Esophagus squamous epithelium (tissue), 5 donors: ENCODE measurements at regions not wholly inside any gene's neighbourhood (a gene's known extent, or its start where the extent isn't known, plus 50 kb on each side); places are given as distances from the start of the nearest gene placed in this dataset.

Experiments used
- DNase-seq: peaks from one replicate; lab custom pipeline; 2025; lab: John Stamatoyannopoulos, UW
- H3K27ac ChIP-seq, 4 donors: fragments of 200-600 bp; sonication (generic); one replicate each; pipeline ENCODE4 v1.5.1; 2016 to 2019; ENCODE audit warnings: mild to moderate bottlenecking in 1 of 4
- H3K27me3 ChIP-seq, 4 donors: fragments of 200-600 bp; sonication (generic); 1 replicate in 3 of 4; 2 replicates in 1 of 4; pipeline versions ENCODE4 v1.5.1 to v1.6.0; 2017 to 2021; ENCODE audit warnings: antibody characterized with exemption in 1 of 4
- H3K36me3 ChIP-seq, 3 donors: fragments of 200-600 bp; sonication (generic); one replicate each; pipeline ENCODE4 v1.5.1; 2016 to 2019
- H3K4me1 ChIP-seq, 3 donors: fragments of 200-600 bp; sonication (generic); one replicate each; pipeline ENCODE4 v1.5.1; 2017 to 2019
- H3K4me3 ChIP-seq, 4 donors: fragments of 200-600 bp; sonication (generic); 1 replicate in 3 of 4; 2 replicates in 1 of 4; pipeline ENCODE4 v1.5.1; 2016 to 2019; ENCODE audit warnings: mild to moderate bottlenecking in 2 of 4, moderate library complexity in 1 of 4
- H3K9me3 ChIP-seq, 3 donors: fragments of 200-600 bp; sonication (generic); one replicate each; pipeline ENCODE4 v1.5.1; 2016 to 2019
- CTCF ChIP-seq, 6 experiments: fragments of 450-650 bp in 4 of 6; fragments of 200-600 bp in 2 of 6; sonication (generic) in 2 of 6; IDR thresholded peaks; one replicate each; pipeline ENCODE4 v1.5.1; 2016 to 2019; ENCODE audit warnings: antibody characterized with exemption in 6 of 6, mild to moderate bottlenecking in 4 of 6, moderate library complexity in 4 of 6
- POLR2A ChIP-seq, 4 donors: fragments of 450-650 bp; IDR thresholded peaks; one replicate each; pipeline ENCODE4 v1.6.1; 2017; ENCODE audit warnings: antibody characterized with exemption in 4 of 4, mild to moderate bottlenecking in 4 of 4, moderate library complexity in 3 of 4
- WGBS, 2 donors: methylation state at CpG; one replicate each; pipeline ENCODE4 v1.1.5; 2018; 5-methylcytosine and 5-hydroxymethylcytosine counted together
- intact Hi-C: fragments of 100-400 bp; cut with DNase I; formaldehyde crosslinking; loops from one replicate; pipeline ENCODE4 v1.15.0; 2022
- donor health status: DM: yes; HTN: yes; CAD: no.

GRCh38 chr4:153906231-153906630 lies 117.3 kb upstream of the SFRP2 start:
- intact Hi-C loops, result no loop called here
- Histone ChIP-seq H3K27me3 (no peaks in the 10 kb centered on the region), H3K4me1 (peaks cover 0 to 5% (median 0%) of the 10 kb centered on the region in 3 donors), H3K36me3 (no peaks in the 10 kb centered on the region), H3K4me3 (no peak overlapping the region), H3K9me3 (no peaks in the 10 kb centered on the region), H3K27ac (no peak overlapping the region)
- DNase-seq, result no peak
- no peak for TF ChIP-seq POLR2A (IDR thresholded peaks at IDR 0.05)
- no peak for TF ChIP-seq CTCF (IDR thresholded peaks at IDR 0.05)

GRCh38 chr4:153905231-153905630 lies 116.3 kb upstream of the SFRP2 start:
- Histone ChIP-seq H3K4me1 (peaks cover 0 to 5% (median 0%) of the 10 kb centered on the region in 3 donors), H3K27ac (no peak overlapping the region), H3K4me3 (no peak overlapping the region), H3K9me3 (no peaks in the 10 kb centered on the region), H3K27me3 (no peaks in the 10 kb centered on the region), H3K36me3 (no peaks in the 10 kb centered on the region)
- no peak for DNase-seq
- WGBS, 2 donors, result 36 to 57% methylated on average over 7 of the region's 7 CpGs
- TF ChIP-seq CTCF (IDR thresholded peaks at IDR 0.05), result no peak
- no peak for TF ChIP-seq POLR2A (IDR thresholded peaks at IDR 0.05)
- intact Hi-C loops, result no loop called here

GRCh38 chr4:153904011-153904410 lies 115.1 kb upstream of the SFRP2 start:
- peaks cover 0 to 5% (median 0%) of the 10 kb centered on the region in 3 donors for H3K4me1 ChIP-seq
- H3K4me3 ChIP-seq, result no peak overlapping the region
- 68 to 84% methylated on average over 5 of the region's 5 CpGs for WGBS, 2 donors
- TF ChIP-seq CTCF (IDR thresholded peaks at IDR 0.05) (no peak), POLR2A (IDR thresholded peaks at IDR 0.05) (no peak)
- no peak overlapping the region for H3K27ac ChIP-seq
- no peak for DNase-seq
- intact Hi-C loops, result no loop called here
- no peaks in the 10 kb centered on the region for H3K27me3 ChIP-seq
- H3K36me3 ChIP-seq, result no peaks in the 10 kb centered on the region
- H3K9me3 ChIP-seq, result no peaks in the 10 kb centered on the region

- intact Hi-C loops, result no loop called here
- peaks cover 0 to 5% (median 0%) of the 10 kb centered on the region in 3 donors for H3K4me1 ChIP-seq
- H3K4me3 ChIP-seq, result no peak overlapping the region
- H3K27me3 ChIP-seq, result no peaks in the 10 kb centered on the region
- H3K27ac ChIP-seq, result no peak overlapping the region
- DNase-seq, result no peak
- 65 to 72% methylated on average over 2 of the region's 2 CpGs for WGBS, 2 donors
- no peak for TF ChIP-seq CTCF (IDR thresholded peaks at IDR 0.05)
- H3K36me3 ChIP-seq, result no peaks in the 10 kb centered on the region
- no peaks in the 10 kb centered on the region for H3K9me3 ChIP-seq
Observed at GRCh38 chr4:153901220-153901619, 112.3 kb upstream of the SFRP2 start.

GRCh38 chr4:153900426-153900825 lies 111.5 kb upstream of the SFRP2 start:
- no peak overlapping the region for H3K4me3 ChIP-seq
- H3K27ac ChIP-seq, result no peak overlapping the region
- no peaks in the 10 kb centered on the region for H3K36me3 ChIP-seq
- no peaks in the 10 kb centered on the region for H3K9me3 ChIP-seq
- DNase-seq, result no peak
- H3K27me3 ChIP-seq, result no peaks in the 10 kb centered on the region
- TF ChIP-seq POLR2A (IDR thresholded peaks at IDR 0.05) (no peak), CTCF (IDR thresholded peaks at IDR 0.05) (no peak)
- 73 to 87% methylated on average over 5 to 6 of the region's 6 CpGs for WGBS, 2 donors
- intact Hi-C loops, result no loop called here
- H3K4me1 ChIP-seq, result peaks cover 0 to 3% (median 0%) of the 10 kb centered on the region in 3 donors
